C1 segment of cervical spinal cord (tissue), 14 donors: ENCODE measurements at regions not wholly inside any gene's neighbourhood (a gene's known extent, or its start where the extent isn't known, plus 50 kb on each side); places are given as distances from the start of the nearest gene placed in this dataset.
A peak's percentile ranks its signal among the peaks of the same experiment; 100 is the strongest.
"Not testable (repeated sequence)": the region's sequence is repeated elsewhere in the genome, so short reads cannot be mapped to it uniquely, and the experiment has no call there.

Experiments
- DNase-seq, 14 donors: peaks; one replicate each; lab custom pipeline; 2025; lab: John Stamatoyannopoulos, UW

DNA sequence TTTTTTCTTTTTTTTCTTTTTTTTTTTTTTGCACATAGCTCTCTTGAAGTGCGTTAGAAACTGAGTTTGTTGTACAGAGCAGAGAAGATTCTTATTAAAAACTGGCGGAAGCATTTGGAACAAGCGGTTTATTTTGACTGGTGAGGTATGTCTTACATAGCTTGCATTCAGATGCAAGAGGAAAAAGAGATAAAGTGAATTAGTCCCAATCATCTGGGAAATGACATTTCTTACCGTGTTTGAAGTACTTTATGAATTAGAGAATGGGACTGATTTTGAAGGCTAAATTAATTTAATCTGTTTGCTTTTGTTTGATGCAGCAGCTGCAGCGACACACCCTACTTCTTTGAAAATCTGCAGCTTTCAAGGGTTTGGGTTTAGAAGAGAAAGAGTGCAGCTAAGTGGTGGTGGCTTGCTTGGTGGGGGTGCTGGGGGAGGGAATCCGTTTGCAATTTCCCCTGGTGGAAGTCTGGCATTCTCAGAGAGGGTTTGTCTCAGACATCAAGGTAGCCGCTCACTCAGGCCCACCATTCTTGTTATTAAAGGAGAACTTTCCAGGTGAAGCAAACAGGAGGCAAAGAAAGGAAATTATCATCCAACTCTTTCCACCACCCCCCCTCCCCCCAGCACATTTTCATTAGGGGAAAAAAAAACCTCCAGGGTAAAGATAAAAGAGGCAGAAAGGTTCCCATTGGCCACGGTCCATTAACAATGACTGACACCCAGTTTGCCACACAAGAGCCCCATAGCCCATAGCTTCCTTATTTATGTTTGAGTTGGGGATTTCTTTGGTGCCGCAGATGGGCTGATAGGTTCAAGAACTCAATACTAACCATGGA lies 231.7 kb downstream of the SKIDA1 start:
- DNase-seq = no peak

GRCh38 chr10:21292763-21293517 lies 232.5 kb downstream of the SKIDA1 start:
- DNase-seq = peak in 6 of 14 donors; percentile 2 to 32 (median 14)

- DNase-seq = no peak
Measured at GRCh38 chr10:21290499-21291160, 234.9 kb downstream of the SKIDA1 start.

DNA sequence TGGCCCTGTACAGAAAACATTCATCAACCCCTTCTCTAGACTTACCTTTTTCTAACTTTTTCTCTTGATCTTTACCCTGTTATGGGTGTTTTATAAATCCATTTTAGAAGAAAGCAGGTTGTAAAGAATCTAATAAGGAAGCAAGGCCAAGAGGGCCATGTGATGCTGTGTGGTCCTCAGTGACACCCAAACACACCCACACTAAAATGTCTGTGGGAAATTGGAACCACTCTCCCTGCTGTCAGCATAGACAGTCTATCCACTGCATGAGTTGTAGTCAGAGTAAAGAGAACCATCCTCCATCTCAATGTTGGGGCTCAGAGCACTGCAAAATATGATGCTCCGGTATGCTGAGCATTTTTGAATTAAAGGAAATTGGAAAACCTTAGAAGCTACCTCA lies 235.5 kb downstream of the SKIDA1 start:
- no peak for DNase-seq

- no peak for DNase-seq
Measured at GRCh38 chr10:21289271-21289670, 236.2 kb downstream of the SKIDA1 start.

DNA sequence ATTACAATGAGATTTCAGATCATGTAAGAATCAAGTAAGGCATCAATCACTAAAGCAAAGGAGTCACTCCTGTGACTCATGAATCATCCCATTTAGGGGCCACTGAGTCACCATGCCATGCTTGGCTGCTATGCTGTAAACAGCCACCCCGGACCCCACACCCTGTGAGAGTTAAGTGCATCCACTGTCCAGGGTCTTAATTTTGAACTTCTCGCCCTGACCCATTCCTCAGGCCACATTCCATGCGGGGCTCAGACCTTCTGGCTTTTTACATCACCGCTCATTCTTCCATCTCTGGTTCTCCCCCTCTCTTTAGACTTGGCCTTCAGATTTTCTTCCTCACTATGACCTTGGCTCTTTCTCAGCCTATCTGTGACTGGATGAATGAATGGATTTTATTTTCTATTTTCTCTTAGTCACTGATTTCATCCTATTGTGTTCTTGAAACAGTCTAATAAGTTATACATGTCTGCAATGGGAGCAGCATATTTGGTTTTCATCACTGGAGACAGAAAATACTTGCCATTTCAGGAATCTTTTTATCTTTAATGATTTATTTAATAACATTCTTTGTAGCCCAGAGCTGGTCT lies 239.6 kb downstream of the SKIDA1 start:
- no peak for DNase-seq

DNA sequence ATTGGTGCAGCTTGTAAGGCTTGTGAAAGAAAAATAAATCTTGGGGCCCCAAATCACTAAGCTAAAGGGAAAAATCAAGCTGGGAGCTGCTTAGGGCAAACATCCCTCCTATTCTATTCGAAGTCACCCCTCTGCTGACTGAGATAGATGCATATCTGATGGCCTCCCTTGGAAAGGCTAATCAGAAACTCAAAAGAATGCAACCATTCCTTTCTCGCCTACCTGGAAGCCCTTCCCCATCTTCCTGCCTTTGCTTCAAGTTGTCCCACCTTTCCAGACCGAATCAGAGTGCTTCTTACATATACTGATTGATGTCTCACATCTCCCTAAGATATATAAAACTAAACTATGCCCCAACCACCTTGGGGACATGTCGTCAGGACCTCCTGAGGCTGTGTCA lies 240.3 kb downstream of the SKIDA1 start:
- no peak for DNase-seq

- no peak for DNase-seq
Measured at GRCh38 chr10:21284301-21284700, 241.2 kb downstream of the SKIDA1 start.

GRCh38 chr10:21283053-21283452 lies 242.4 kb downstream of the SKIDA1 start:
- not testable (repeated sequence) for DNase-seq

GRCh38 chr10:21281765-21282484 lies 243.6 kb downstream of the SKIDA1 start:
- no peak for DNase-seq

DNA sequence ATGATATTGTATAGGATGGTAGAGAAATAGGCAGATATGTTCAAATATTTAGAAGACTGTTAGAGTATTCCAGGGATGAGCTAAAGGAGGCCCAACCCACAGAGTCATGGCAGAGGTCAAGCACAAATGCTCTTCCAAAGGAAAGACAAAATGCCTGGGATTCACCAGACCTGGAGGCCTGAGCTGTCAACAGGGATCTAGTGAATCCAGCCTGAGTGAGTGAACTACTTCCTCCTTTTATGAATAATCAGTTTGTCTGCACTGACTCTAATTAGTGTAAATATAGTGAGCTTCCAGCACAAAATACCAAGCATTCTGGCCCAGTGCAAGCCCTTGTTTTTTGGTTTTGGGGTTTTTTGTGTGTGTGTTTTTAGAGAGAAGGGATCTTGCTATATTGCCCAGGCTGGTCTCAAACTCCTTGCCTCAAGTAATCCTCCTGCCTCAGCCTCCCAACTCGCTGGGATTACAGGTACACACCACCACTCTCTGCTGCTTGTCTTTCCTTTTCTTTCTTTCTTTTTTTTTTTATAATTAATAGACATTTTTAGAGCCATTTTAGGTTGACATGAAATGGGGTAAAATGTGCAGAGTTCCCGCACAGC lies 244.4 kb downstream of the SKIDA1 start:
- DNase-seq = no peak

DNA sequence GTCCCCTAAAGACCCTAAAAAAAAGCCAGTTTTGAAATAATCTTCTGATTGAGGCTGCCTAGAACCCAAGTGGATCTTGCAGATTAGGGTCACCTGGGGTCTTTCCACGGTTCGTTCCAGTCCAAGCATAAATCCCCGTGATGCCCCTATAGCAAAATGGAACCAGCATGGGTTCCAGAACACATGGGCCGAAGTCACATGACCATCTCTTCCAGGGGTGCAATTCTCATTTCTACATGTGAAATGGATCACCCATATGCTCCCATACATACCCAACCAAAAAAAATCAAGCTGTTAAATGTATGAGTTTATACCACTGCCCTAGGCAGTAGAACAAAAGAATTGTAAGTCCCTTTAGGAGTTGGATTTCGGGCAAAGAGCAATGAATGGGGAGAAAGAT lies 245.4 kb downstream of the SKIDA1 start:
- DNase-seq = no peak

- no peak for DNase-seq
Measured at GRCh38 chr10:21279217-21279575, 246.3 kb downstream of the SKIDA1 start.

- peak in 13 of 14 donors; percentile 6 to 78 (median 23) for DNase-seq
Measured at GRCh38 chr10:21278491-21279216, 246.8 kb downstream of the SKIDA1 start.

DNA sequence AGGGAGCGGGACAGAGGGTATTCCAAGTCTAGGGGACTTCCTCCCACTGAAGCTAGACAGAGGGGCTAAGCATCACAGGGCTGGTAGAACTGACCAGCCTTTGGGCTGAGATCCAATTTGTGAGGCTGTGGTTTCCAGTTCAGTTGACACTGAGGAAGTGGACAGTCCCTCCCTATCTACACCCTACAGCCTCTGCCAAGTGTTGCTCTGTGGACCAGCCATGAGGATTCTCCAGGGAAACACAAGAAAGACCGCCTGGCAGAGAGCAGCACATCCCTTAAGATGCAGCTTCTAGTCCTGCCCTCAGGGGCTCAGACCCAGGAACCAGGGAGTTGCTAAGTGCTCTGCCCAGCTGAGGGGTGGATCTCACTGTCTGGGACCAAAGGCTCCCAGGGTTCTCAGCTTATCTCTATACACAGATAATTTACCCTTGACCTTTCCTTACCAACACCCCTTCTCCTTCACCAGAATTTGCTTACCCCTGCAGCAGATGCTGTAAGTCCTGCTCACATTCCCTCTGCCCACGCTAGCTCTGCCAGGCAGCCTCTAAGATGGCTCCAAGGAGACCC lies 252.0 kb downstream of the SKIDA1 start:
- no peak for DNase-seq

DNA sequence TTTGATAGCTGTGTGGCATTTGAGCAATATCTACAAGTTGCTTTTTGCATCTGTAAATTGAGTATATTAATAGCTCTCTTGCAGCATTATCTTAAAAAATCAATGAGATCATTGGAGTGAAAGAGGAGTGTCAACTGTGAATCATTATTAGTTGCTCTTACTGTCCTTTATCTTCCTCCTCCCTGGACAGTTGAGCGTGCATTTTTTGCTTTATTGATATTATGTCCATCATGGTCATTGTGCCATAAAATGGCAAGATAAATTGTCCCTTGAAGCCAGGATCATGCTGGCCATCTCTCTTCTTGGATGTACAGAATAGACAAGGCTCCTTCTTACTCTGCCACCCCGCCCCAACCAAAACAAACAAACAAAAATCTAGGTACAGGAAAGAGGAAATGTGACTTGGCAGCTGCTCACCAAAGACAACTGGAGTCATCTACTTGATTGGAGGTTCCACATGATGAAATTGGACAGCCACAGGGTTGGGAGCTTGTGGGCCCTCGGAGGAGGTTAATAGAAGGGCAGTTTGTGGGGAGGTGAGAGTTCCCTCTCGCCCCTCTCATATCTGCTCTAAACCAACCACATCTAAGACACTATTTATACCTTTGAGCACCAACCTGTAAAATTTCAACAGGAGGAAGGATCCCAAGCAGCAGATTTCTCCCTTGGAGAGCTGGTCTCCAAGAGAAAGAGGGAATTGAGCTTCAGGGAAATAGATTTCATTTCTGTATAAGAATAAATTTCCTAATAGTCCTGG lies 252.7 kb downstream of the SKIDA1 start:
- DNase-seq = no peak

DNA sequence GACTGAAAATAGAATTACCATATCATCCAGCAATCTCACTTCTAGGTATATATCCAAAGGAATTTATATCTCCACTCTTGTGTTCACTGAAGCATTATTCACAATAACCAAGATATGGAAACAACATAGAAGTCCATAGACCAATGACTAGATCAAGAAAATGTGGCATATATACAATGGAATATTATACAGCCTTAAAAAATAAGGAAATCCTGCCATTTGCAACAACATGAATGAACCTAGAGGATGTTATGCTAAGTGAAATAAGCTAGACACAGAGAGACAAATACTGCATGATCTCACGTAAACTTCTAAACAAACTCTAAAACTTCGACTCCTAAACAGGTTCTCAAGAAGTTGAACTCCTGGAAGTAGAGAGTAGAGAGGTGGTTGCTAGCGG lies 254.5 kb downstream of the SKIDA1 start:
- no peak for DNase-seq

GRCh38 chr10:21269289-21269688 lies 256.2 kb downstream of the SKIDA1 start:
- DNase-seq = no peak

DNA sequence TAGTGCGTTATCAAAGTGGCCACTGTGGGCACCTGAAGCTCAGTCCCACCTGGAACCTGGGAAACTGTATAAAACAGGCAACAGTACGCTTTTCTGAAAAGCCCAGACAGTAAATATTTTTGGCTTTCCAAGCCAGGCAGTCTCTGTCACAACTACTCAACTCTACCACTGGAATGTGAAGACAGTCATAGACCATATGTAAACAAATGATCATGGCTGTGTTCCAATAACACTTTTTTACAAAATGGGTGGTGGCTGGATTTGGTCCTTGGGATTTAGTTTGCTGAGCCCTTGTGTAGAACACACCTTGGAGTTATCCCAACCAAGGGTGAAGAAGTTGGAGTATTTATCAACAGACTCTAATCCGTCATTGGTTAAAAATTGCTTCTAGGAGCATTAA lies 259.9 kb downstream of the SKIDA1 start:
- DNase-seq = no peak
